HepG2 (cell line): ENCODE measurements at regions not wholly inside any gene's neighbourhood (a gene's known extent, or its start where the extent isn't known, plus 50 kb on each side); places are given as distances from the start of the nearest gene placed in this dataset.

ENCODE experiments used
- ATAC-seq: fragments of 200-7000 bp; cut with Tn5 transposase; 3 replicates; pipeline ENCODE4 v1.9.1; 2020; ENCODE audit warnings: mild to moderate bottlenecking, moderate library complexity
- BruUV-seq: library from RNA; stranded (reverse); fragments of 400-500 nt; replicated peaks from 2 replicates; lab custom pipeline; 2021; lab: Mats Ljungman, UMichigan
- CTCF ChIA-PET: fragments of 300-600 bp; formaldehyde crosslinking; extraction: SDS; loops from one replicate; lab custom pipeline; 2021; ENCODE audit warnings: low total read pairs, inconsistent platforms, low intra/inter-chr PET ratio; lab: Yijun Ruan, JAX
- POLR2A ChIA-PET: fragments of 350-600 bp; sonication (Branson Sonifier 250); formaldehyde crosslinking; loops from one replicate; lab custom pipeline; 2020; ENCODE audit warnings: antibody characterized with exemption, inconsistent platforms; lab: Yijun Ruan, JAX
- DNase-seq: peaks from one replicate; pipeline ENCODE4 v3.0.0-alpha.2; 2015; ENCODE audit warnings: low spot score
- FAIRE-seq: peaks from 3 replicates; lab custom pipeline; 2011; peaks lifted over from hg19 to GRCh38; lab: Jason Lieb, UNC
- H2AFZ ChIP-seq: one replicate; pipeline ENCODE4 v1.6.1; 2011; ENCODE audit warnings: low read length, inconsistent platforms
- H3K27ac ChIP-seq: fragments of 300-600 bp; 3 replicates; pipeline ENCODE4 v1.8.0; 2011; ENCODE audit warnings: mixed run types, mild to moderate bottlenecking, mixed read lengths, low read length, inconsistent platforms; ENCODE audit not compliant: insufficient read depth; ENCODE audit errors: extremely low read length
- H3K27me3 ChIP-seq, 2 experiments: fragments of 200-600 bp in 1 of 2; 2 replicates in 1 of 2; 3 replicates in 1 of 2; pipeline versions ENCODE4 v1.6.0 to v1.8.0; 2011; ENCODE audit warnings: low read length in 2 of 2, mild to moderate bottlenecking in 2 of 2, moderate library complexity in 2 of 2, inconsistent platforms in 1 of 2; ENCODE audit not compliant: insufficient read depth in 2 of 2, control insufficient read depth in 1 of 2
- H3K36me3 ChIP-seq, 2 experiments: fragments of 200-600 bp in 1 of 2; replicated peaks in 1 of 2; 2 replicates in 1 of 2; 3 replicates in 1 of 2; pipeline versions ENCODE4 v1.5.1 to v1.8.0; 2011; ENCODE audit warnings: low read length in 2 of 2, inconsistent platforms in 1 of 2; ENCODE audit not compliant: insufficient read depth in 2 of 2, control insufficient read depth in 1 of 2
- H3K4me1 ChIP-seq: 2 replicates; pipeline ENCODE4 v1.5.1; 2012; ENCODE audit warnings: low read length, inconsistent platforms; ENCODE audit not compliant: insufficient read depth
- H3K4me2 ChIP-seq: 2 replicates; pipeline ENCODE4 v1.6.0; 2011; ENCODE audit warnings: low read depth, low read length, inconsistent platforms
- H3K4me3 ChIP-seq, 3 experiments: fragments of 200-600 bp in 1 of 3; sonication (generic), shearing (Covaris generic) in 1 of 3; replicated peaks in 1 of 3; 2 replicates each; pipeline ENCODE4 v1.5.1; 2011 to 2016; ENCODE audit warnings: low read length in 3 of 3, inconsistent platforms in 2 of 3, low read depth in 2 of 3, mild to moderate bottlenecking in 2 of 3, control low read depth in 1 of 3, mixed read lengths in 1 of 3; ENCODE audit not compliant: insufficient read depth in 1 of 3
- H3K79me2 ChIP-seq: one replicate; pipeline ENCODE4 v1.6.1; 2011; ENCODE audit warnings: low read length, inconsistent platforms; ENCODE audit not compliant: insufficient read depth
- H3K9ac ChIP-seq: 2 replicates; pipeline ENCODE4 v1.6.0; 2011; ENCODE audit warnings: mild to moderate bottlenecking, low read depth, low read length, inconsistent platforms; ENCODE audit not compliant: insufficient read depth
- H3K9me3 ChIP-seq: 2 replicates; pipeline ENCODE4 v1.5.1; 2012; ENCODE audit warnings: mild to moderate bottlenecking, low read length
- H4K20me1 ChIP-seq: 2 replicates; pipeline ENCODE4 v1.6.0; 2011; ENCODE audit warnings: inconsistent platforms, mild to moderate bottlenecking, low read length, moderate library complexity; ENCODE audit not compliant: insufficient read depth
- CCAR2 ChIP-seq: fragments of 200-400 bp; formaldehyde crosslinking; optimal IDR thresholded peaks from 2 replicates; pipeline ENCODE3; 2018; ENCODE audit warnings: low read depth, mild to moderate bottlenecking, low read length, moderate library complexity
- E2F1 ChIP-seq: sonication (generic); formaldehyde crosslinking; IDR thresholded peaks from 2 replicates; pipeline ENCODE4 v1.5.0; 2020; ENCODE audit warnings: missing genetic modification reagents
- EZH2 ChIP-seq: conservative IDR thresholded peaks from 2 replicates; pipeline ENCODE4 v1.6.1; 2012; ENCODE audit warnings: mild to moderate bottlenecking, low read depth, low read length, moderate library complexity
- KDM3A ChIP-seq: IDR thresholded peaks from 2 replicates; pipeline ENCODE4 v1.6.1; 2018; ENCODE audit warnings: low read depth, missing compliant biosample characterization
- KLF16 ChIP-seq, 2 experiments: sonication (generic) in 1 of 2; formaldehyde crosslinking in 1 of 2; IDR thresholded peaks; 2 replicates each; pipeline versions ENCODE4 v1.6.1 to v1.8.0; 2016 to 2023; ENCODE audit warnings: missing genetic modification reagents in 2 of 2, missing compliant biosample characterization in 1 of 2
- MYNN ChIP-seq: sonication (generic); formaldehyde crosslinking; IDR thresholded peaks from 2 replicates; pipeline ENCODE4 v1.4.0; 2020; ENCODE audit warnings: mild to moderate bottlenecking, low read depth, missing genetic modification reagents
- RBM39 ChIP-seq: fragments of 200-400 bp; formaldehyde crosslinking; IDR thresholded peaks from one replicate; pipeline ENCODE4 v1.6.1; 2018; ENCODE audit warnings: antibody characterized with exemption, mild to moderate bottlenecking, low read depth, low read length; ENCODE audit not compliant: poor library complexity, severe bottlenecking
- SAFB2 ChIP-seq: sonication (generic); formaldehyde crosslinking; IDR thresholded peaks from 2 replicates; pipeline ENCODE4 v1.5.1; 2020; ENCODE audit warnings: missing genetic modification reagents, low read depth, mild to moderate bottlenecking, borderline replicate concordance
- SMAD9 ChIP-seq: sonication (generic); formaldehyde crosslinking; IDR thresholded peaks from 2 replicates; pipeline ENCODE4 v1.5.1; 2020; ENCODE audit warnings: mild to moderate bottlenecking, missing genetic modification reagents
- TP53 ChIP-seq: sonication (generic); formaldehyde crosslinking; conservative IDR thresholded peaks from 2 replicates; pipeline ENCODE4 v1.4.0; 2020; ENCODE audit warnings: missing genetic modification reagents
- ZFP41 ChIP-seq: sonication (generic); formaldehyde crosslinking; IDR thresholded peaks from 2 replicates; pipeline ENCODE4 v1.4.0; 2020; ENCODE audit warnings: mild to moderate bottlenecking, missing genetic modification reagents, borderline replicate concordance
- ZKSCAN8 ChIP-seq: IDR thresholded peaks from 2 replicates; pipeline ENCODE4 v1.6.1; 2016; ENCODE audit warnings: borderline replicate concordance, missing genetic modification reagents, missing compliant biosample characterization
- ZNF232 ChIP-seq: sonication (generic); formaldehyde crosslinking; IDR thresholded peaks from 2 replicates; pipeline ENCODE4 v1.4.0; 2020; ENCODE audit warnings: missing genetic modification reagents, borderline replicate concordance
- ZNF335 ChIP-seq: sonication (generic); formaldehyde crosslinking; IDR thresholded peaks from 2 replicates; pipeline ENCODE4 v1.4.0; 2020; ENCODE audit warnings: missing genetic modification reagents
- ZNF577 ChIP-seq: sonication (generic); formaldehyde crosslinking; IDR thresholded peaks from 2 replicates; pipeline ENCODE4 v1.4.0; 2020; ENCODE audit warnings: mild to moderate bottlenecking, low read depth, missing genetic modification reagents, borderline replicate concordance
- ZNF614 ChIP-seq: IDR thresholded peaks from 2 replicates; pipeline ENCODE4 v1.6.1; 2018; ENCODE audit warnings: missing biosample characterization, missing genetic modification reagents, inconsistent platforms, borderline replicate concordance
- ZNF766 ChIP-seq: sonication (generic); formaldehyde crosslinking; IDR thresholded peaks from 2 replicates; pipeline ENCODE4 v1.5.0; 2020; ENCODE audit warnings: missing genetic modification reagents, borderline replicate concordance
- WGBS: methylation state at CpG from one replicate; pipeline ENCODE4 v1.1.6; 2017; ENCODE audit warnings: low lambda C conversion rate; 5-methylcytosine and 5-hydroxymethylcytosine counted together
- in situ Hi-C: cut with HindIII; loops from 2 replicates; pipeline ENCODE4 v1.10.0; 2017; ENCODE audit warnings: low pct_unique_long_range_greater_than_20kb; ENCODE audit not compliant: extremely low pct_ligation_motif_present
- intact Hi-C: fragments of 100-400 bp; cut with micrococcal nuclease; formaldehyde crosslinking; loops from one replicate; pipeline ENCODE4 v1.10.0; 2022; ENCODE audit not compliant: unreplicated experiment

DNA sequence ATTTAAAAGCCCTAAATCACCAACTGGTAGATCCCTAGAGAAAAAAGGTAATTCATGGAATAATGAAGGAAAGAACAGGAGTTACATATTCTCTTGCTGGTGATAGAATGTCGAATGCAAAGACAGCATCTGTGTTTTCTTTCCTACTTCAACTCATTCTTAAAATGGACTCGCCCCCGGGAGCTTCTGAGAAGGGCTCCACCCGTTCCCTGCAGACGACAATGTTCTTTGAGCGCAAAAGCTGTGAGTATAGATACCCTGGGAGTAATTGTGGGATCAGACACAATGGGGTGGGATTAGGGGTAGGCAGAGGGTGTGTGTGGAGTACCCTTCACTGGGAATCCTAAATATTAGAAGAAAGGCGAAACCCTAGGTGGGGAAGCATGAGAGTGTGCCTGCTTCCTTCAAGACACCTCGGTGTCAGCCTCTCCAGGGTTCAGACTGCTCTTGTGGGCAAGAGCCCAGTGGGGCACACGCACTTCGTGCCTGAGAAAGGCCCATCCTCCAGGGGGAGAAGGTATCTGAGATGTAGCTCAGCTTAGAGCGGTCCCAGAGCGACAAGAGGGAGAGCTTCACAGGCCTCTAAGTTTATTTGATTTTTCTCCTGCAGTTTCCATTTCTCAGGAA lies 123.3 kb upstream of the DPYD start:
- DNase-seq: no peak
- ChIA-PET POLR2A (no interaction called here), CTCF (no interaction called here)
- Histone ChIP-seq H3K4me1 (no peaks in the 10 kb centered on the region), H4K20me1 (no peaks in the 10 kb centered on the region), H2AFZ (no peak overlapping the region), H3K27ac (no peak overlapping the region), H3K79me2 (no peaks in the 10 kb centered on the region), H3K4me2 (no peak overlapping the region), H3K9me3 (no peaks in the 10 kb centered on the region), H3K4me3 (no peak overlapping the region), H3K9ac (no peak overlapping the region), H3K36me3 (no peaks in the 10 kb centered on the region)
- in situ Hi-C loops: no loop called here
- intact Hi-C loops: no loop called here
- FAIRE-seq: no peak
- ATAC-seq: no peak
- 51% methylated on average over 9 of the region's 12 CpGs for WGBS
- TF ChIP-seq CCAR2 (no peak), KLF16 (CRISPR knock-in tag; IDR thresholded peaks at IDR 0.05) (no peak), ZNF232 (no peak), SAFB2 (CRISPR knock-in tag) (no peak), SMAD9 (CRISPR knock-in tag) (no peak), EZH2 (no peak), ZFP41 (CRISPR knock-in tag) (no peak)
- TF ChIP-seq, all 625 proteins: peak for 0
- BruUV-seq: no TSS peak
- H3K27me3 ChIP-seq: peaks cover 3 to 31% of the 10 kb centered on the region in 2 experiments; a peak in 3 of 5 replicates

DNA sequence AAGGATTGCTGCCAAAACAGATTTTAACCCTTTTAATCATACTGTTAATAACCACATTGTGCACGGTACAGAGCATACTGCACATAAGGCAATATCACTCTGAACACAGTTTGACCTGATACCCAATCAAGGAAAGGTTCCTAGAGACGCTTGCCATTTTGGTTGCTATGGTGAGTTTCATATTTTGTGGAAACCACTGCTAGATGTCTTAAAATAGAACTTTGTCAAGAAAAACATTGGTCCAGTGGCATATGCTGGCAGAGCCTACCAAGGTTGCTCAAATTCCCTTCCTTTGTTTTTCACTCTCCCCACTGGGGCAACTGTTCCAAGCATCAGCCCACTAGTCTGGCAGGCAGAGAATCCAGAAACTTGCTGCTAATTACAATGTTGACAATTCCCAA lies 114.8 kb upstream of the DPYD start:
- WGBS: 0% methylated on average over 2 of the region's 2 CpGs
- no peaks in the 10 kb centered on the region for H4K20me1 ChIP-seq
- intact Hi-C loops: no loop called here
- no peak for ATAC-seq
- no peak overlapping the region for H2AFZ ChIP-seq
- no TSS peak for BruUV-seq
- H3K27me3 ChIP-seq: no peaks in the 10 kb centered on the region
- in situ Hi-C loops: no loop called here
- H3K4me1 ChIP-seq: no peaks in the 10 kb centered on the region
- H3K27ac ChIP-seq: no peak overlapping the region
- no peak overlapping the region for H3K4me3 ChIP-seq
- CTCF ChIA-PET: no interaction called here
- H3K79me2 ChIP-seq: no peaks in the 10 kb centered on the region
- H3K36me3 ChIP-seq: no peaks in the 10 kb centered on the region
- no peak overlapping the region for H3K9ac ChIP-seq
- POLR2A ChIA-PET: no interaction called here
- FAIRE-seq: no peak
- no peak overlapping the region for H3K4me2 ChIP-seq
- TF ChIP-seq ZKSCAN8 (CRISPR knock-in tag) (no peak), MYNN (CRISPR knock-in tag) (no peak), KDM3A (CRISPR knock-in tag) (no peak), TP53 (CRISPR knock-in tag) (no peak), ZNF766 (CRISPR knock-in tag) (no peak), RBM39 (no peak), ZNF335 (CRISPR knock-in tag) (no peak), ZNF614 (no peak), E2F1 (no peak), ZNF577 (CRISPR knock-in tag) (no peak)
- DNase-seq: no peak
- no peaks in the 10 kb centered on the region for H3K9me3 ChIP-seq
